IPS-NIHi7 (cell line): ENCODE measurements at regions not wholly inside any gene's neighbourhood (a gene's known extent, or its start where the extent isn't known, plus 50 kb on each side); places are given as distances from the start of the nearest gene placed in this dataset.
"Not testable (repeated sequence)": the region's sequence is repeated elsewhere in the genome, so short reads cannot be mapped to it uniquely, and the experiment has no call there.

Experiments
- DNase-seq: peaks from one replicate; pipeline ENCODE4 v3.0.0; 2012; ENCODE audit warnings: mixed read lengths; ENCODE audit errors: extremely low spot score

- not testable (repeated sequence) for DNase-seq
These were observed 60.5 kb downstream of the AREG start for GRCh38 chr4:74505355-74505978.

GRCh38 chr4:74509363-74509762 lies 64.4 kb downstream of the AREG start:
- DNase-seq, result not testable (repeated sequence)

- DNase-seq, result no peak
These were observed 71.4 kb downstream of the AREG start for GRCh38 chr4:74516303-74516702.

- no peak for DNase-seq
These were observed 73.1 kb downstream of the AREG start for GRCh38 chr4:74517996-74518395.

GRCh38 chr4:74522251-74522991 lies 77.5 kb downstream of the AREG start:
- no peak for DNase-seq

- DNase-seq, result no peak
These were observed 78.2 kb downstream of the AREG start for GRCh38 chr4:74523096-74523495.

- no peak for DNase-seq
These were observed 80.0 kb downstream of the AREG start for GRCh38 chr4:74524985-74525384.

- DNase-seq, result no peak
These were observed 82.1 kb downstream of the AREG start for GRCh38 chr4:74527049-74527448.

- no peak for DNase-seq
These were observed 83.2 kb downstream of the AREG start for GRCh38 chr4:74528178-74528577.

- no peak for DNase-seq
These were observed 84.5 kb downstream of the AREG start for GRCh38 chr4:74529284-74530041.

- DNase-seq, result peak; percentile 61
These were observed 87.2 kb downstream of the AREG start for GRCh38 chr4:74531963-74532794.

- DNase-seq, result no peak
These were observed 89.2 kb downstream of the AREG start for GRCh38 chr4:74534121-74534520.

- no peak for DNase-seq
These were observed 90.0 kb downstream of the AREG start for GRCh38 chr4:74534936-74535335.

GRCh38 chr4:74535512-74535911 lies 90.6 kb downstream of the AREG start:
- no peak for DNase-seq

GRCh38 chr4:74536557-74536956 lies 91.6 kb downstream of the AREG start:
- no peak for DNase-seq

- DNase-seq, result no peak
These were observed 92.5 kb downstream of the AREG start for GRCh38 chr4:74537459-74537858.

GRCh38 chr4:74539044-74539790 lies 94.3 kb downstream of the AREG start:
- no peak for DNase-seq

GRCh38 chr4:74540193-74540592 lies 95.3 kb downstream of the AREG start:
- DNase-seq, result no peak

GRCh38 chr4:74541667-74542066 lies 96.7 kb downstream of the AREG start:
- DNase-seq, result no peak

GRCh38 chr4:74543231-74543781 lies 98.4 kb downstream of the AREG start:
- DNase-seq, result no peak

- no peak for DNase-seq
These were observed 99.0 kb downstream of the AREG start for GRCh38 chr4:74543983-74544382.
